OCI-LY1 (cell line): ENCODE measurements at regions not wholly inside any gene's neighbourhood (a gene's known extent, or its start where the extent isn't known, plus 50 kb on each side); places are given as distances from the start of the nearest gene placed in this dataset.

Experiments
- H2AFZ ChIP-seq: fragments of 200-600 bp; sonication (generic), shearing (Covaris generic); 2 replicates; pipeline ENCODE4 v1.6.0; 2014; ENCODE audit warnings: antibody characterized with exemption, mild to moderate bottlenecking, low read length
- H3F3A ChIP-seq: fragments of 200-600 bp; sonication (generic), shearing (Covaris generic); 2 replicates; pipeline ENCODE4 v1.6.0; 2014; ENCODE audit warnings: mild to moderate bottlenecking, antibody characterized with exemption, low read length, moderate library complexity; ENCODE audit not compliant: insufficient read depth
- H3K27ac ChIP-seq: fragments of 200-600 bp; sonication (generic); 2 replicates; pipeline ENCODE4 v1.5.1; 2014; ENCODE audit warnings: low read length, mixed run types, mild to moderate bottlenecking, low read depth; ENCODE audit not compliant: poor library complexity, severe bottlenecking
- H3K27me3 ChIP-seq: fragments of 200-600 bp; sonication (generic); 2 replicates; pipeline ENCODE4 v1.6.0; 2014; ENCODE audit warnings: antibody characterized with exemption, mild to moderate bottlenecking, low read length, moderate library complexity; ENCODE audit not compliant: insufficient read depth
- H3K36me3 ChIP-seq: fragments of 200-600 bp; sonication (generic); 2 replicates; pipeline ENCODE4 v1.6.1; 2014; ENCODE audit warnings: mild to moderate bottlenecking, antibody characterized with exemption, low read length, moderate library complexity, mixed read lengths; ENCODE audit not compliant: insufficient read depth
- H3K4me1 ChIP-seq: fragments of 200-600 bp; sonication (generic); 2 replicates; pipeline ENCODE4 v1.5.1; 2014; ENCODE audit warnings: mild to moderate bottlenecking, low read length, moderate library complexity; ENCODE audit not compliant: insufficient read depth, severe bottlenecking
- H3K4me2 ChIP-seq: fragments of 200-600 bp; sonication (generic), shearing (Covaris generic); 2 replicates; pipeline ENCODE4 v1.6.1; 2014; ENCODE audit warnings: low read length
- H3K4me3 ChIP-seq: fragments of 200-600 bp; sonication (generic); 2 replicates; pipeline ENCODE4 v1.5.1; 2014; ENCODE audit warnings: low read length, low read depth, mild to moderate bottlenecking, mixed read lengths; ENCODE audit not compliant: poor library complexity, severe bottlenecking
- H3K79me2 ChIP-seq: fragments of 200-600 bp; shearing (Covaris generic); 2 replicates; pipeline ENCODE4 v1.6.1; 2016; ENCODE audit warnings: mixed run types, low read length, mixed read lengths; ENCODE audit not compliant: insufficient read depth
- H3K9ac ChIP-seq: fragments of 200-600 bp; sonication (generic), shearing (Covaris generic); 2 replicates; pipeline ENCODE4 v1.6.1; 2014; ENCODE audit warnings: mild to moderate bottlenecking, low read length, mixed read lengths
- H3K9me2 ChIP-seq: fragments of 200-600 bp; sonication (generic), shearing (Covaris generic); 2 replicates; pipeline ENCODE4 v1.6.1; 2014; ENCODE audit warnings: low read depth, mild to moderate bottlenecking, low read length, mixed read lengths
- H3K9me3 ChIP-seq: fragments of 200-600 bp; shearing (Covaris generic); 2 replicates; pipeline ENCODE4 v1.6.1; 2014; ENCODE audit warnings: low read length, mixed read lengths
- H4K20me1 ChIP-seq: fragments of 200-600 bp; sonication (generic), shearing (Covaris generic); 2 replicates; pipeline ENCODE4 v1.6.0; 2016; ENCODE audit warnings: mild to moderate bottlenecking, low read length; ENCODE audit not compliant: insufficient read depth
- EZH2 ChIP-seq: fragments of 200-600 bp; sonication (generic), shearing (Covaris generic); IDR thresholded peaks from 2 replicates; pipeline ENCODE4 v1.8.0; 2017; ENCODE audit warnings: borderline replicate concordance, mixed run types, mild to moderate bottlenecking, antibody characterized with exemption, low read length, moderate library complexity, mixed read lengths
- TF ChIP-seq, protein P1 (sequence below): fragments of 200-600 bp; sonication (generic), shearing (Covaris generic); IDR thresholded peaks from 2 replicates; pipeline ENCODE4 v1.5.1; 2017; ENCODE audit warnings: mild to moderate bottlenecking, antibody characterized with exemption, low read length, moderate library complexity, mixed read lengths

DNA sequence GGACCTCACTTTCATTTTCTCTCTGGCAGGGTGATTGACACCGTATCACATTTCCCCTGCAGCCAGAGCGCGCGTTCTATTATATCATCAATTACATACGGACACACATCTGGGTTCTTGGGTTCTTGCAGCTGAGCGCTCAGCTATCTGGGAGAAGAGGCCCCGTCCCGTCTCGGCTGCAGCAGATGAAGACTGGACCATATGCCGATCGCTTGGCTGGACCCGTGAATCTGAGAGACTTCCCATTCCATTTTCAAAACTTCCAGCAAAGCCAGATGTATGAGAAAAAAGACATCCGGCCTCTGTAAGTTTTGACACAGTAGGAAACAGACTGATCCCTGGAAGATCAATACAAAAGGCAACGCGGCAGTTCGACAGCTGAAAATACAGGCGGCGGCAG lies 99.8 kb downstream of the JCAD start:
- Histone ChIP-seq H3K79me2 (no peaks in the 10 kb centered on the region), H3K36me3 (no peaks in the 10 kb centered on the region), H3K27me3 (peaks cover 6% of the 10 kb centered on the region), H3K9ac (no peak overlapping the region), H3K9me2 (no peaks in the 10 kb centered on the region), H3K4me2 (no peak overlapping the region), H3K9me3 (no peaks in the 10 kb centered on the region), H3K4me3 (no peak overlapping the region), H3K27ac (no peak overlapping the region), H3F3A (no peaks in the 10 kb centered on the region), H3K4me1 (no peaks in the 10 kb centered on the region), H2AFZ (no peak overlapping the region), H4K20me1 (no peaks in the 10 kb centered on the region)
- TF ChIP-seq, protein P1, sequence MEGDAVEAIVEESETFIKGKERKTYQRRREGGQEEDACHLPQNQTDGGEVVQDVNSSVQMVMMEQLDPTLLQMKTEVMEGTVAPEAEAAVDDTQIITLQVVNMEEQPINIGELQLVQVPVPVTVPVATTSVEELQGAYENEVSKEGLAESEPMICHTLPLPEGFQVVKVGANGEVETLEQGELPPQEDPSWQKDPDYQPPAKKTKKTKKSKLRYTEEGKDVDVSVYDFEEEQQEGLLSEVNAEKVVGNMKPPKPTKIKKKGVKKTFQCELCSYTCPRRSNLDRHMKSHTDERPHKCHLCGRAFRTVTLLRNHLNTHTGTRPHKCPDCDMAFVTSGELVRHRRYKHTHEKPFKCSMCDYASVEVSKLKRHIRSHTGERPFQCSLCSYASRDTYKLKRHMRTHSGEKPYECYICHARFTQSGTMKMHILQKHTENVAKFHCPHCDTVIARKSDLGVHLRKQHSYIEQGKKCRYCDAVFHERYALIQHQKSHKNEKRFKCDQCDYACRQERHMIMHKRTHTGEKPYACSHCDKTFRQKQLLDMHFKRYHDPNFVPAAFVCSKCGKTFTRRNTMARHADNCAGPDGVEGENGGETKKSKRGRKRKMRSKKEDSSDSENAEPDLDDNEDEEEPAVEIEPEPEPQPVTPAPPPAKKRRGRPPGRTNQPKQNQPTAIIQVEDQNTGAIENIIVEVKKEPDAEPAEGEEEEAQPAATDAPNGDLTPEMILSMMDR, result no peak
- no peak for TF ChIP-seq EZH2

DNA sequence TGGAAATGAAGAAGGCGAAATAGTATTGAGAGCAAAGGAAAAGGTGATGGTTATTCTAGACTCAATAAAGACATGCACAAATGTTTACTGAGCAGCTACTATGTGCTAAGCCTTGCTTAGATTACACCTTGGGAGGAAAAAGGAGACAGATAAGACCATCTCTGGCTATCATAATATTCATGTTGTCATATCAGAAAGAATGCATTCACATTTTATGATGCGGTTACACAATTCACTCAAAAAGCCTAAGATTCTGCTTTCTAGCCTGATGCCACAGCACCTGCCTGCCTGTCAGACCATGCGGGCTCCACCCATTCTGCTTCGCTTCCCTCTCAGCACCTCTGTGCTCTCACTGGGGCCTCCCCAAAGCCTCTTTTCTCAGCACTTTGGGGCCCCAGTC lies 100.9 kb downstream of the JCAD start:
- no peak overlapping the region for H3K4me3 ChIP-seq
- TF ChIP-seq EZH2, result no peak
- TF ChIP-seq, protein P1, result no peak

DNA sequence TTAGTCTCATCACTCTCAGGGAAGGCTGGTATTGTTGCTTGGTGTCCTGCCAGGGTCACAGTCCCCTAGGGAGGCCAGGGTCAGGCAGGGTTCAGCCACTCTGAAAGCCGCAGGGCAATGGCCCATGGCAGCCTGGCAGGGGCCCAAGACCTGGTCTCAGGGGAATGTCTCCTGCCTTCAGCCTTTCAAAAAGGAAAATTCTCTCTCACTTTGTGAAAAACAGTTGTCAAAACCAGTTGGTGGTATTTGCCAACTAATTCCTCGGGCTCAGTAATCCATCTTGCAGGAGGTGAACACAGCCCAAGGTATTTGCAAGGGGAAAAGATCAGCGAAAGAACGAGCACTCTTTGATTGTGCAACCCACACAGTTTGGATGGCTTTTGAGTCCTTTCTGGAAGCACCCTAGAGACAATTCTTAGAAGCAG lies 101.5 kb downstream of the JCAD start:
- no peak overlapping the region for H3K4me3 ChIP-seq
- no peak overlapping the region for H3K9ac ChIP-seq
- no peaks in the 10 kb centered on the region for H4K20me1 ChIP-seq
- no peak overlapping the region for H3K27ac ChIP-seq
- no peaks in the 10 kb centered on the region for H3K4me1 ChIP-seq
- H3K36me3 ChIP-seq, result no peaks in the 10 kb centered on the region
- H3F3A ChIP-seq, result no peaks in the 10 kb centered on the region
- H2AFZ ChIP-seq, result no peak overlapping the region
- peaks cover 6% of the 10 kb centered on the region for H3K27me3 ChIP-seq
- H3K4me2 ChIP-seq, result no peak overlapping the region
- no peaks in the 10 kb centered on the region for H3K79me2 ChIP-seq
- H3K9me3 ChIP-seq, result no peaks in the 10 kb centered on the region
- TF ChIP-seq, protein P1, result no peak
- TF ChIP-seq EZH2, result no peak
- no peaks in the 10 kb centered on the region for H3K9me2 ChIP-seq

More for the DNA sequence above, 100.9 kb downstream of the JCAD start:
- no peak overlapping the region for H3K4me2 ChIP-seq
- no peak overlapping the region for H3K27ac ChIP-seq
- H3K9me2 ChIP-seq, result no peaks in the 10 kb centered on the region
- H4K20me1 ChIP-seq, result no peaks in the 10 kb centered on the region
- peaks cover 6% of the 10 kb centered on the region for H3K27me3 ChIP-seq
- H3K79me2 ChIP-seq, result no peaks in the 10 kb centered on the region
- no peaks in the 10 kb centered on the region for H3K36me3 ChIP-seq
- H3F3A ChIP-seq, result no peaks in the 10 kb centered on the region
- no peaks in the 10 kb centered on the region for H3K9me3 ChIP-seq
- no peaks in the 10 kb centered on the region for H3K4me1 ChIP-seq
- no peak overlapping the region for H2AFZ ChIP-seq
- H3K9ac ChIP-seq, result no peak overlapping the region
